ENCODE measurements at regions not wholly inside any gene's neighbourhood (a gene's known extent, or its start where the extent isn't known, plus 50 kb on each side); places are given as distances from the start of the nearest gene placed in this dataset.
A peak's percentile ranks its signal among the peaks of the same experiment; 100 is the strongest.

DNA sequence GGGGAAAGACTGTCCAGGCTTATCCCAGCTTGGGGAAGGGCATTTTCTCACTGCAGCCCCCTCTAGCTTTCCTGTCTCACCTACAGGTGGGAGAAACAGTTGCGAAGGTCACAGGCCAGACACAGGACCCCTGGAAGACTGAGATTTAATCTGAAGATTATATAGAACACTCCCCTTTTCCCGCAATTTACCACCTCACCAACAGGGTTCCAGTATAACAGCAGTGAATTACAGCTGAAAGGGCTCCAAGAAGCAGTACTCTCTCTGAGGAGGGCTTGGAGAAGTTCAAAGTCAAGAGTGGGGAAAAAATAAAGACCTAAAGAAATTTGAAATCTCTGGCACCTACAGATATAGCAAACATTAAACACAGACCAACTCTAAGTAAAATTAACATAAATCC, 111.9 kb downstream of the ANKRD60 start:
- Histone ChIP-seq H3K4me3 (ENCODE audit: low read length in 2 of 2) (no peak overlapping the region), H3K27ac (ENCODE audit: low read depth, low read length) (no peak overlapping the region), H3K9me3 (ENCODE audit: control insufficient read depth in 1 of 2, low read length in 2 of 2) (no peaks in the 10 kb centered on the region), H3K27me3 (ENCODE audit: insufficient read depth, low read length) (no peaks in the 10 kb centered on the region), H3K4me1 (ENCODE audit: insufficient read depth, low read length) (no peaks in the 10 kb centered on the region), H3K36me3 (ENCODE audit: insufficient read depth, low read length) (no peaks in the 10 kb centered on the region)
- POLR2A ChIA-PET (ENCODE audit: partially characterized antibody): no interaction called here
- H3K9me3 Mint-ChIP-seq: peaks cover 0 to 21% (median 16%) of the 10 kb centered on the region in 8 donors
- no peak overlapping the region for H3K4me3 Mint-ChIP-seq
- H3K36me3 Mint-ChIP-seq: peaks cover 0 to 4% of the 10 kb centered on the region in 2 donors
- no peak for DNase-seq
- H3K27ac Mint-ChIP-seq: no peak overlapping the region
- H3K4me1 Mint-ChIP-seq: no peaks in the 10 kb centered on the region
- intact Hi-C loops (cut with micrococcal nuclease): no loop called here
- peaks cover 21 to 37% of the 10 kb centered on the region in 2 donors for H3K27me3 Mint-ChIP-seq
- CTCF ChIA-PET (ENCODE audit: partially characterized antibody): interaction anchor here (0.7 kb wide), 1 partner anchor 64 kb away, joined by 3 read pairs; no protein-coding TSS in a partner anchor

GRCh38 chr20:58113716-58114115, 114.7 kb downstream of the ANKRD60 start:
- peaks cover 13 to 41% of the 10 kb centered on the region in 2 donors for H3K27me3 Mint-ChIP-seq

DNA sequence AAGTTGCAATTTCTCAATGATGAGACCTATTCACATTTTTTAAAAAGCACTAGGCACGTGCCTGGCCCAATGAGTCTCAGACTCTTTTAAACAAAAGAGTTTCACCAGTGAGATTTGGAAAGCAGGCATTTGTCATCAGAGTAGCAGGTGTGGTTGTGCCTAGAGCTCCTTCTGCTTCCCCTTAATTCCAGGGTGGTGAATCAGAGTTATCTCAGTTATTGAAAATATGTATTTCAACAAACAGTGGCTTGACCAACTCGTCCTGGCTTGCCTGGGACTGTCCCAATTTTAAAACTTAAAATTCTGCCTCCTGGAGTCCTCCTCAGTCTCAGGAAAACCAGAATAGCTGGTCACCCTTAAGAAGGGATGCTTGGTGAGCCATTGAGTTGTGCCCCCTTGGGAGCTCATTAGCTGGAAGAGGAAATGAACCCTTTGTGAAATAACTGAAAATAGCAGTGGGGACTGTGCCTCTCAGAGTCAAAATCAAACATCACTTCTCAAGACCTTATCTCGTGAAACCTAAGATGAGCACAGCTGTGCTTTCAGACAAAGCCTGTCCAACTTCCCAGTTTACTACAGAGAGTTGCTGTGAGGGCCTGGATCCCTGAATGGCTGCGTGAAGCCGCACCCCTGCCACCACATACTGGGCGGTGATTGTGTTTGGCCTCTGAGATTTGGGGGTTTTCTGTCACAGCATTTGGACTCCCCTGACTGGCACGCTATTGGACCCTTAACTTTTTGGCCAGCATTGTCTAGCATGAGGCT, 116.3 kb downstream of the ANKRD60 start:
- DNase-seq: no peak
- H3K27ac ChIP-seq (ENCODE audit: low read depth, low read length): no peak overlapping the region
- intact Hi-C loops (cut with micrococcal nuclease): no loop called here
- Mint-ChIP-seq H3K4me3 (no peak overlapping the region), H3K36me3 (peaks cover 0 to 4% of the 10 kb centered on the region in 2 donors), H3K27me3 (peaks cover 10 to 34% of the 10 kb centered on the region in 2 donors), H3K27ac (no peak overlapping the region), H3K4me1 (no peaks in the 10 kb centered on the region), H3K9me3 (peaks cover 0 to 19% (median 8%) of the 10 kb centered on the region in 8 donors)
- POLR2A ChIA-PET (ENCODE audit: partially characterized antibody): no interaction called here
- H3K27me3 ChIP-seq (ENCODE audit: insufficient read depth, low read length): no peaks in the 10 kb centered on the region
- H3K4me1 ChIP-seq (ENCODE audit: insufficient read depth, low read length): no peaks in the 10 kb centered on the region
- H3K36me3 ChIP-seq (ENCODE audit: insufficient read depth, low read length): no peaks in the 10 kb centered on the region
- H3K4me3 ChIP-seq (ENCODE audit: low read length in 2 of 2): no peak overlapping the region
- no peaks in the 10 kb centered on the region for H3K9me3 ChIP-seq (ENCODE audit: control insufficient read depth in 1 of 2, low read length in 2 of 2)
- CTCF ChIA-PET (ENCODE audit: partially characterized antibody): no interaction called here

More at GRCh38 chr20:58113716-58114115, 114.7 kb downstream of the ANKRD60 start:
- Histone ChIP-seq H3K4me3 (ENCODE audit: low read length in 2 of 2) (no peak overlapping the region), H3K4me1 (ENCODE audit: insufficient read depth, low read length) (no peaks in the 10 kb centered on the region), H3K9me3 (ENCODE audit: control insufficient read depth in 1 of 2, low read length in 2 of 2) (no peaks in the 10 kb centered on the region), H3K27me3 (ENCODE audit: insufficient read depth, low read length) (no peaks in the 10 kb centered on the region), H3K27ac (ENCODE audit: low read depth, low read length) (no peak overlapping the region), H3K36me3 (ENCODE audit: insufficient read depth, low read length) (no peaks in the 10 kb centered on the region)
- CTCF ChIA-PET (ENCODE audit: partially characterized antibody): no interaction called here
- POLR2A ChIA-PET (ENCODE audit: partially characterized antibody): no interaction called here
- peaks cover 0 to 4% of the 10 kb centered on the region in 2 donors for H3K36me3 Mint-ChIP-seq
- intact Hi-C loops (cut with micrococcal nuclease): no loop called here
- no peak for DNase-seq
- H3K4me3 Mint-ChIP-seq: no peak overlapping the region
- no peak overlapping the region for H3K27ac Mint-ChIP-seq
- peaks cover 0 to 27% (median 14%) of the 10 kb centered on the region in 8 donors for H3K9me3 Mint-ChIP-seq
- no peaks in the 10 kb centered on the region for H3K4me1 Mint-ChIP-seq

DNA sequence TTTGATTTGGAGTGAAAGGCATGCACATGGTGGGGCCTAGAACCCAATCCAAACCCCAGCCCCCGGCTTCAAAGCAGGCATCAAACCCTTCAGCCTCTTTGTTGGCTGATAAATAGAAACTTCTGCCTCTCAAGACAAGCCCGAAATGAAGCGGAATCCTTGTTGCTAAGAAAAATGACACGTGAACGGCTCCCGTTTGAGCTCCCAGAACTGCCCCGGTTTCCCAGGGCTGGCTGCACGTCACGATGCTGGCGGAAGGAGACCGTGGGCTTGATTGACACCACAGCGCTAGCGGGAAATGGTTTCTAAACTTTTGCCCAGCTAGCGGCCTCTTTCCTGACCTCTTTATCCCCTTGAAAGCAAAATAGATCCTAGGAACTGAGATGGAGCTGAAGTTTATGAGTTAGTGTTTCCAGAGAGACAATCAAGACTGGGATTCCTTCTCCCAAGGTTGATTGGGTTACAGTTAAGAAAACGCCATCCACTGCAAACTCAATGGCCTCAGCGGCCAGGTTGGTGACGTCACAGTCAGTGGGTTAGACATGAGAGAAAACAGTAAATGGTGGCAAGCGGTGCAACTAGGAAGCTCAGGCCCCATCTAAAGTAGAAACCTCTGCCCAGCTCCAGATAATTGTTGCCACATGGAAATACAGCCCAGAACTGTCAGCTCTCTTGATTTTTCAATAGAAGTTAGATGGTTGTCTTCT, 117.0 kb downstream of the ANKRD60 start:
- H3K4me3 Mint-ChIP-seq: no peak overlapping the region
- no peak for DNase-seq
- peaks cover 7 to 28% of the 10 kb centered on the region in 2 donors for H3K27me3 Mint-ChIP-seq
- ChIA-PET CTCF (ENCODE audit: partially characterized antibody) (no interaction called here), POLR2A (ENCODE audit: partially characterized antibody) (no interaction called here)
- no peaks in the 10 kb centered on the region for H3K9me3 ChIP-seq (ENCODE audit: control insufficient read depth in 1 of 2, low read length in 2 of 2)
- intact Hi-C loops (cut with micrococcal nuclease): no loop called here
- H3K27ac Mint-ChIP-seq: no peak overlapping the region
- no peaks in the 10 kb centered on the region for H3K27me3 ChIP-seq (ENCODE audit: insufficient read depth, low read length)
- H3K36me3 ChIP-seq (ENCODE audit: insufficient read depth, low read length): no peaks in the 10 kb centered on the region
- H3K36me3 Mint-ChIP-seq: no peaks in the 10 kb centered on the region
- H3K4me1 Mint-ChIP-seq: no peaks in the 10 kb centered on the region
- H3K9me3 Mint-ChIP-seq: peaks cover 0 to 16% (median 7%) of the 10 kb centered on the region in 8 donors
- H3K4me3 ChIP-seq (ENCODE audit: low read length in 2 of 2): no peak overlapping the region
- H3K4me1 ChIP-seq (ENCODE audit: insufficient read depth, low read length): no peaks in the 10 kb centered on the region
- H3K27ac ChIP-seq (ENCODE audit: low read depth, low read length): no peak overlapping the region

GRCh38 chr20:58109918-58110635, 118.4 kb downstream of the ANKRD60 start:
- CTCF ChIA-PET (ENCODE audit: partially characterized antibody): no interaction called here
- Histone ChIP-seq H3K9me3 (ENCODE audit: control insufficient read depth in 1 of 2, low read length in 2 of 2) (no peaks in the 10 kb centered on the region), H3K4me1 (ENCODE audit: insufficient read depth, low read length) (no peaks in the 10 kb centered on the region), H3K4me3 (ENCODE audit: low read length in 2 of 2) (no peak overlapping the region), H3K27ac (ENCODE audit: low read depth, low read length) (no peak overlapping the region), H3K36me3 (ENCODE audit: insufficient read depth, low read length) (no peaks in the 10 kb centered on the region), H3K27me3 (ENCODE audit: insufficient read depth, low read length) (no peaks in the 10 kb centered on the region)
- intact Hi-C loops (cut with micrococcal nuclease): no loop called here
- POLR2A ChIA-PET (ENCODE audit: partially characterized antibody): no interaction called here
- no peaks in the 10 kb centered on the region for H3K4me1 Mint-ChIP-seq
- no peak for DNase-seq
- peaks cover 9 to 24% of the 10 kb centered on the region in 2 donors for H3K27me3 Mint-ChIP-seq
- no peak overlapping the region for H3K4me3 Mint-ChIP-seq
- H3K27ac Mint-ChIP-seq: no peak overlapping the region
- peaks cover 0 to 17% (median 7%) of the 10 kb centered on the region in 8 donors for H3K9me3 Mint-ChIP-seq
- no peaks in the 10 kb centered on the region for H3K36me3 Mint-ChIP-seq

GRCh38 chr20:58109126-58109880, 119.2 kb downstream of the ANKRD60 start:
- no peak for DNase-seq
- CTCF ChIA-PET (ENCODE audit: partially characterized antibody): no interaction called here
- H3K27me3 ChIP-seq (ENCODE audit: insufficient read depth, low read length): no peaks in the 10 kb centered on the region
- Mint-ChIP-seq H3K36me3 (no peaks in the 10 kb centered on the region), H3K4me1 (no peaks in the 10 kb centered on the region), H3K4me3 (no peak overlapping the region), H3K27ac (no peak overlapping the region), H3K27me3 (peaks cover 6 to 19% of the 10 kb centered on the region in 2 donors), H3K9me3 (peaks cover 0 to 17% (median 7%) of the 10 kb centered on the region in 8 donors)
- no peaks in the 10 kb centered on the region for H3K9me3 ChIP-seq (ENCODE audit: control insufficient read depth in 1 of 2, low read length in 2 of 2)
- H3K4me3 ChIP-seq (ENCODE audit: low read length in 2 of 2): no peak overlapping the region
- POLR2A ChIA-PET (ENCODE audit: partially characterized antibody): no interaction called here
- intact Hi-C loops (cut with micrococcal nuclease): no loop called here
- H3K27ac ChIP-seq (ENCODE audit: low read depth, low read length): no peak overlapping the region
- H3K36me3 ChIP-seq (ENCODE audit: insufficient read depth, low read length): no peaks in the 10 kb centered on the region
- no peaks in the 10 kb centered on the region for H3K4me1 ChIP-seq (ENCODE audit: insufficient read depth, low read length)

DNA sequence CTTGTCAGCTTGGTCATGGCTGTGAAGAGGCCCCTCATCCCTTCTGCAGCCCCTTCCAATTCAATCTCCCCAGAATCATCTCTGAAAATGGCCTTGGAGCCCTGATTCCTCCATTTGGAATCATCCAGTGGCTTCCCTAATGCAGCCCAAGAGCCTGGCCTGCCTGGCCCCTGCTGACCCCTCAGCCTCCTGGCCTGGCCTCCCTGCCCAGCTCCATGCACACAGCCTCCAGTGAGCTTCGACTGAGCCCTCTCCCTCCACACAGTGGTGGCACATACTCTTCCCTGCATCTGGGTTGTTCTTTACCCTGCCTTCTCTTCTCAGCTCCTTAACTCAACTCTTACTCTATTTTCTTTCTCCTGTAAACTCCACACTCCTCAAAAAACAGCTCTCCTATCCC, 120.9 kb downstream of the ANKRD60 start:
- H3K27me3 ChIP-seq (ENCODE audit: insufficient read depth, low read length): no peaks in the 10 kb centered on the region
- Mint-ChIP-seq H3K27me3 (peaks cover 12 to 14% of the 10 kb centered on the region in 2 donors), H3K4me3 (peak overlapping the region in 1 of 8 donors; percentile 8), H3K4me1 (no peaks in the 10 kb centered on the region), H3K9me3 (peaks cover 0 to 17% (median 7%) of the 10 kb centered on the region in 8 donors), H3K36me3 (no peaks in the 10 kb centered on the region), H3K27ac (no peak overlapping the region)
- H3K27ac ChIP-seq (ENCODE audit: low read depth, low read length): no peak overlapping the region
- POLR2A ChIA-PET (ENCODE audit: partially characterized antibody): no interaction called here
- no peak for DNase-seq
- intact Hi-C loops (cut with micrococcal nuclease): no loop called here
- CTCF ChIA-PET (ENCODE audit: partially characterized antibody): no interaction called here
- no peak overlapping the region for H3K4me3 ChIP-seq (ENCODE audit: low read length in 2 of 2)
- H3K4me1 ChIP-seq (ENCODE audit: insufficient read depth, low read length): no peaks in the 10 kb centered on the region
- H3K9me3 ChIP-seq (ENCODE audit: control insufficient read depth in 1 of 2, low read length in 2 of 2): no peaks in the 10 kb centered on the region
- no peaks in the 10 kb centered on the region for H3K36me3 ChIP-seq (ENCODE audit: insufficient read depth, low read length)
